Type B pancreatic cell (in vitro differentiated cells): ENCODE measurements at regions not wholly inside any gene's neighbourhood (a gene's known extent, or its start where the extent isn't known, plus 50 kb on each side); places are given as distances from the start of the nearest gene placed in this dataset.

ENCODE experiments used
- DNase-seq: peaks from one replicate; pipeline ENCODE4 v3.0.0; 2021; ENCODE audit warnings: mixed read lengths; ENCODE audit not compliant: unreplicated experiment; ENCODE audit errors: extremely low spot score
- H3K27ac Mint-ChIP-seq: 2 replicates; pipeline ENCODE4 v1.8.0; 2021; ENCODE audit warnings: mild to moderate bottlenecking, mixed read lengths
- H3K27me3 Mint-ChIP-seq: 2 replicates; pipeline ENCODE4 v1.8.0; 2021; ENCODE audit warnings: mixed read lengths
- H3K36me3 Mint-ChIP-seq: 2 replicates; pipeline ENCODE4 v1.8.0; 2021; ENCODE audit warnings: mixed read lengths
- H3K4me1 Mint-ChIP-seq: one replicate; pipeline ENCODE4 v1.8.0; 2021; ENCODE audit warnings: mixed read lengths; ENCODE audit not compliant: unreplicated experiment
- H3K4me3 Mint-ChIP-seq: 2 replicates; pipeline ENCODE4 v1.8.0; 2021; ENCODE audit warnings: mild to moderate bottlenecking, mixed read lengths
- H3K9me3 Mint-ChIP-seq: 2 replicates; pipeline ENCODE4 v1.8.0; 2021; ENCODE audit warnings: mixed read lengths
- CTCF ChIP-seq: fragments of 200-600 bp; sonication (generic); conservative IDR thresholded peaks from 2 replicates; pipeline ENCODE4 v1.5.0; 2021; ENCODE audit warnings: antibody characterized with exemption, mild to moderate bottlenecking

- no peak for TF ChIP-seq CTCF
- no peak for DNase-seq
- Mint-ChIP-seq H3K9me3 (peaks cover 4% of the 10 kb centered on the region), H3K27ac (no peak overlapping the region), H3K27me3 (no peaks in the 10 kb centered on the region), H3K4me1 (no peaks in the 10 kb centered on the region), H3K36me3 (no peaks in the 10 kb centered on the region), H3K4me3 (no peak overlapping the region)
These were observed 93.5 kb upstream of the GALNTL6 start for GRCh38 chr4:171719691-171720090.

GRCh38 chr4:171718665-171719064, 94.5 kb upstream of the GALNTL6 start:
- Mint-ChIP-seq H3K4me3 (no peak overlapping the region), H3K9me3 (peaks cover 3% of the 10 kb centered on the region), H3K36me3 (no peaks in the 10 kb centered on the region), H3K4me1 (no peaks in the 10 kb centered on the region), H3K27ac (no peak overlapping the region), H3K27me3 (no peaks in the 10 kb centered on the region)
- no peak for TF ChIP-seq CTCF
- DNase-seq, result no peak

- Mint-ChIP-seq H3K27ac (no peak overlapping the region), H3K4me3 (no peak overlapping the region), H3K4me1 (no peaks in the 10 kb centered on the region), H3K36me3 (no peaks in the 10 kb centered on the region), H3K27me3 (no peaks in the 10 kb centered on the region), H3K9me3 (no peaks in the 10 kb centered on the region)
- no peak for TF ChIP-seq CTCF
- DNase-seq, result no peak
These were observed 95.1 kb upstream of the GALNTL6 start for GRCh38 chr4:171718069-171718468.

GRCh38 chr4:171717231-171717741, 95.9 kb upstream of the GALNTL6 start:
- no peak for DNase-seq
- no peak overlapping the region for H3K4me3 Mint-ChIP-seq
- no peaks in the 10 kb centered on the region for H3K9me3 Mint-ChIP-seq
- no peaks in the 10 kb centered on the region for H3K4me1 Mint-ChIP-seq
- no peaks in the 10 kb centered on the region for H3K27me3 Mint-ChIP-seq
- no peak overlapping the region for H3K27ac Mint-ChIP-seq
- H3K36me3 Mint-ChIP-seq, result no peaks in the 10 kb centered on the region
- no peak for TF ChIP-seq CTCF

GRCh38 chr4:171715973-171716372, 97.2 kb upstream of the GALNTL6 start:
- Mint-ChIP-seq H3K9me3 (no peaks in the 10 kb centered on the region), H3K4me3 (no peak overlapping the region), H3K4me1 (no peaks in the 10 kb centered on the region), H3K27me3 (no peaks in the 10 kb centered on the region), H3K27ac (no peak overlapping the region), H3K36me3 (no peaks in the 10 kb centered on the region)
- no peak for TF ChIP-seq CTCF
- no peak for DNase-seq

- no peaks in the 10 kb centered on the region for H3K36me3 Mint-ChIP-seq
- TF ChIP-seq CTCF, result no peak
- no peaks in the 10 kb centered on the region for H3K4me1 Mint-ChIP-seq
- no peak overlapping the region for H3K4me3 Mint-ChIP-seq
- no peaks in the 10 kb centered on the region for H3K27me3 Mint-ChIP-seq
- no peak for DNase-seq
- H3K9me3 Mint-ChIP-seq, result no peaks in the 10 kb centered on the region
- no peak overlapping the region for H3K27ac Mint-ChIP-seq
These were observed 98.3 kb upstream of the GALNTL6 start for GRCh38 chr4:171714791-171715454.
